ENCODE measurements at regions not wholly inside any gene's neighbourhood (a gene's known extent, or its start where the extent isn't known, plus 50 kb on each side); places are given as distances from the start of the nearest gene placed in this dataset.

GRCh38 chr5:60262576-60263295 is 369.2 kb upstream of the PDE4D start:
- Histone ChIP-seq H3K4me2 (replicated peaks; ENCODE audit: low read depth, low read length, poor library complexity, severe bottlenecking) (no peak overlapping the region), H3K79me2 (ENCODE audit: control insufficient read depth, insufficient read depth, low read length) (no peaks in the 10 kb centered on the region), H3K9ac (ENCODE audit: low read length) (no peak overlapping the region), H2AFZ (ENCODE audit: insufficient read depth, low read depth, low read length, poor library complexity, severe bottlenecking) (no peak overlapping the region), H3K27ac (ENCODE audit: low read length in 2 of 2) (no peak overlapping the region), H3K4me3 (ENCODE audit: control extremely low read depth in 1 of 5, extremely low read depth in 1 of 5, insufficient read depth in 1 of 5, low read depth in 2 of 5, low read length in 4 of 5) (no peak overlapping the region), H4K20me1 (ENCODE audit: control insufficient read depth, insufficient read depth, low read length, poor library complexity, severe bottlenecking) (no peaks in the 10 kb centered on the region), H3K27me3 (replicated peaks in 1 of 4; ENCODE audit: control extremely low read depth in 1 of 4, control insufficient read depth in 3 of 4, insufficient read depth in 4 of 4, low read length in 3 of 4) (no peaks in the 10 kb centered on the region), H3K4me1 (ENCODE audit: control insufficient read depth in 2 of 2, insufficient read depth in 2 of 2, low read length in 2 of 2) (peaks cover 3 to 5% of the 10 kb centered on the region in 2 donors), H3K36me3 (replicated peaks in 1 of 2; ENCODE audit: control extremely low read depth in 1 of 2, control insufficient read depth in 1 of 2, extremely low read depth in 1 of 2, insufficient read depth in 2 of 2, low read length in 1 of 2) (no peaks in the 10 kb centered on the region), H3K9me3 (ENCODE audit: control extremely low read depth in 1 of 3, control insufficient read depth in 2 of 3, insufficient read depth in 1 of 3, low read length in 2 of 3) (no peaks in the 10 kb centered on the region)
- intact Hi-C loops (cut with micrococcal nuclease): no loop called here
- ChIA-PET CTCF (no interaction called here), POLR2A (no interaction called here)
- DNase-seq: no peak
- peaks cover 8% of the 10 kb centered on the region for H3K4me1 Mint-ChIP-seq
- H3K27me3 Mint-ChIP-seq: no peaks in the 10 kb centered on the region
- WGBS (ENCODE audit: insufficient coverage): 86% methylated on average over 1 of the region's 6 CpGs
- no peak overlapping the region for H3K4me3 Mint-ChIP-seq
- no peak for ATAC-seq (ENCODE audit: low read depth)
- no peaks in the 10 kb centered on the region for H3K9me3 Mint-ChIP-seq (ENCODE audit: insufficient read depth)
- H3K27ac Mint-ChIP-seq: no peak overlapping the region
- TF ChIP-seq CTCF (IDR thresholded peaks at IDR 0.05) (no peak), EZH2 (IDR thresholded peaks at IDR 0.05; ENCODE audit: borderline replicate concordance, insufficient read depth, low read depth, low read length, poor library complexity, severe bottlenecking) (no peak)

GRCh38 chr5:60261732-60262131 is 368.2 kb upstream of the PDE4D start:
- H3K4me3 ChIP-seq (ENCODE audit: control extremely low read depth in 1 of 5, extremely low read depth in 1 of 5, insufficient read depth in 1 of 5, low read depth in 2 of 5, low read length in 4 of 5): no peak overlapping the region
- no peaks in the 10 kb centered on the region for H3K27me3 Mint-ChIP-seq
- H3K79me2 ChIP-seq (ENCODE audit: control insufficient read depth, insufficient read depth, low read length): no peaks in the 10 kb centered on the region
- intact Hi-C loops (cut with micrococcal nuclease): no loop called here
- ChIA-PET POLR2A (no interaction called here), CTCF (no interaction called here)
- no peak for DNase-seq
- ATAC-seq (ENCODE audit: low read depth): no peak
- no peaks in the 10 kb centered on the region for H3K9me3 Mint-ChIP-seq (ENCODE audit: insufficient read depth)
- no peak overlapping the region for H3K4me2 ChIP-seq (replicated peaks; ENCODE audit: low read depth, low read length, poor library complexity, severe bottlenecking)
- H3K9me3 ChIP-seq (ENCODE audit: control extremely low read depth in 1 of 3, control insufficient read depth in 2 of 3, insufficient read depth in 1 of 3, low read length in 2 of 3): no peaks in the 10 kb centered on the region
- H2AFZ ChIP-seq (ENCODE audit: insufficient read depth, low read depth, low read length, poor library complexity, severe bottlenecking): no peak overlapping the region
- peaks cover 8% of the 10 kb centered on the region for H3K4me1 Mint-ChIP-seq
- H3K36me3 ChIP-seq (replicated peaks in 1 of 2; ENCODE audit: control extremely low read depth in 1 of 2, control insufficient read depth in 1 of 2, extremely low read depth in 1 of 2, insufficient read depth in 2 of 2, low read length in 1 of 2): no peaks in the 10 kb centered on the region
- 100% methylated on average over 1 of the region's 1 CpG for WGBS (ENCODE audit: insufficient coverage)
- H3K4me1 ChIP-seq (ENCODE audit: control insufficient read depth in 2 of 2, insufficient read depth in 2 of 2, low read length in 2 of 2): peaks cover 3 to 5% of the 10 kb centered on the region in 2 donors
- no peak for TF ChIP-seq EZH2 (IDR thresholded peaks at IDR 0.05; ENCODE audit: borderline replicate concordance, insufficient read depth, low read depth, low read length, poor library complexity, severe bottlenecking)
- no peak for TF ChIP-seq CTCF (IDR thresholded peaks at IDR 0.05)
- no peak overlapping the region for H3K9ac ChIP-seq (ENCODE audit: low read length)
- no peaks in the 10 kb centered on the region for H4K20me1 ChIP-seq (ENCODE audit: control insufficient read depth, insufficient read depth, low read length, poor library complexity, severe bottlenecking)
- H3K27me3 ChIP-seq (replicated peaks in 1 of 4; ENCODE audit: control extremely low read depth in 1 of 4, control insufficient read depth in 3 of 4, insufficient read depth in 4 of 4, low read length in 3 of 4): no peaks in the 10 kb centered on the region
- no peak overlapping the region for H3K27ac ChIP-seq (ENCODE audit: low read length in 2 of 2)
- H3K27ac Mint-ChIP-seq: no peak overlapping the region
- H3K4me3 Mint-ChIP-seq: no peak overlapping the region
